ENCODE measurements at regions not wholly inside any gene's neighbourhood (a gene's known extent, or its start where the extent isn't known, plus 50 kb on each side); places are given as distances from the start of the nearest gene placed in this dataset.

- TF ChIP-seq, protein P1, sequence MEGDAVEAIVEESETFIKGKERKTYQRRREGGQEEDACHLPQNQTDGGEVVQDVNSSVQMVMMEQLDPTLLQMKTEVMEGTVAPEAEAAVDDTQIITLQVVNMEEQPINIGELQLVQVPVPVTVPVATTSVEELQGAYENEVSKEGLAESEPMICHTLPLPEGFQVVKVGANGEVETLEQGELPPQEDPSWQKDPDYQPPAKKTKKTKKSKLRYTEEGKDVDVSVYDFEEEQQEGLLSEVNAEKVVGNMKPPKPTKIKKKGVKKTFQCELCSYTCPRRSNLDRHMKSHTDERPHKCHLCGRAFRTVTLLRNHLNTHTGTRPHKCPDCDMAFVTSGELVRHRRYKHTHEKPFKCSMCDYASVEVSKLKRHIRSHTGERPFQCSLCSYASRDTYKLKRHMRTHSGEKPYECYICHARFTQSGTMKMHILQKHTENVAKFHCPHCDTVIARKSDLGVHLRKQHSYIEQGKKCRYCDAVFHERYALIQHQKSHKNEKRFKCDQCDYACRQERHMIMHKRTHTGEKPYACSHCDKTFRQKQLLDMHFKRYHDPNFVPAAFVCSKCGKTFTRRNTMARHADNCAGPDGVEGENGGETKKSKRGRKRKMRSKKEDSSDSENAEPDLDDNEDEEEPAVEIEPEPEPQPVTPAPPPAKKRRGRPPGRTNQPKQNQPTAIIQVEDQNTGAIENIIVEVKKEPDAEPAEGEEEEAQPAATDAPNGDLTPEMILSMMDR (IDR thresholded peaks at IDR 0.05) = no peak
- H3K9me3 ChIP-seq (ENCODE audit: control insufficient read depth in 1 of 2, insufficient read depth in 1 of 2, low read length in 2 of 2) = no peaks in the 10 kb centered on the region
- Mint-ChIP-seq H3K4me1 (ENCODE audit: low read depth) (no peaks in the 10 kb centered on the region), H3K27ac (no peak overlapping the region), H3K9me3 (no peaks in the 10 kb centered on the region), H3K36me3 (ENCODE audit: low read depth) (no peaks in the 10 kb centered on the region), H3K27me3 (peaks cover 16% of the 10 kb centered on the region), H3K4me3 (no peak overlapping the region)
- DNase-seq (no peak), ATAC-seq (ENCODE audit: poor library complexity) (no peak)
- H3K27ac ChIP-seq (ENCODE audit: low read depth in 1 of 2, low read length in 2 of 2) = no peak overlapping the region
- ChIA-PET POLR2A (no interaction called here), CTCF (no interaction called here)
- H3K36me3 ChIP-seq (ENCODE audit: insufficient read depth, low read length) = no peaks in the 10 kb centered on the region
- intact Hi-C loops (cut with DNase I, micrococcal nuclease) = no loop called here
- H3K27me3 ChIP-seq (ENCODE audit: control insufficient read depth in 1 of 2, insufficient read depth in 2 of 2, low read length in 2 of 2) = peaks cover 0 to 7% of the 10 kb centered on the region in 2 experiments
- H3K4me3 ChIP-seq (ENCODE audit: low read length) = no peak overlapping the region
- no peaks in the 10 kb centered on the region for H3K4me1 ChIP-seq (ENCODE audit: insufficient read depth, low read length)
These were observed 242.5 kb downstream of the IGSF11 start for GRCh38 chr3:118792191-118792590.

DNA sequence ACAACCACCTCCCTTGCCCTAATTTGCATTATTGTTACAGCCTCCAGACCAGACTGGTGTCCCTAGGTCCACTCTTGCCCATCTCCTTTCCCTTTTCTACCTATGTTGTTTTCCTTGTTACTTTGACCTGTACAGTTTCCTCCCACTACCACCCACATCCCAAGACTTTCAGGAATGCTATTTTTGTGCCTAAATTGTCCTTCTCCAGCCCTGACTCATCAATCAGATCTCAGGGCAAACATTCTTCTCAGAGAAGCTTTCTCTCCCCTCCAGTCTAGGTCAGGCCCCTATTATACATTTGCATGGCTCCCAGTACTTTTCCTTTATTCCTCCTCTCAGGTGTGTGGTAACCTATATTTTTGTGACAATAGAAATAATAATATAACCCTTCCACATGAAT lies 241.5 kb downstream of the IGSF11 start:
- CTCF ChIA-PET = no interaction called here
- ATAC-seq (ENCODE audit: poor library complexity) = no peak
- no peaks in the 10 kb centered on the region for H3K9me3 ChIP-seq (ENCODE audit: control insufficient read depth in 1 of 2, insufficient read depth in 1 of 2, low read length in 2 of 2)
- no peak overlapping the region for H3K4me3 ChIP-seq (ENCODE audit: low read length)
- TF ChIP-seq, protein P1 (IDR thresholded peaks at IDR 0.05) = no peak
- Mint-ChIP-seq H3K36me3 (ENCODE audit: low read depth) (no peaks in the 10 kb centered on the region), H3K9me3 (no peaks in the 10 kb centered on the region), H3K27me3 (peaks cover 16% of the 10 kb centered on the region), H3K4me3 (no peak overlapping the region), H3K4me1 (ENCODE audit: low read depth) (no peaks in the 10 kb centered on the region), H3K27ac (no peak overlapping the region)
- intact Hi-C loops (cut with DNase I, micrococcal nuclease) = no loop called here
- H3K36me3 ChIP-seq (ENCODE audit: insufficient read depth, low read length) = no peaks in the 10 kb centered on the region
- no peaks in the 10 kb centered on the region for H3K4me1 ChIP-seq (ENCODE audit: insufficient read depth, low read length)
- no peak for DNase-seq
- H3K27ac ChIP-seq (ENCODE audit: low read depth in 1 of 2, low read length in 2 of 2) = no peak overlapping the region
- POLR2A ChIA-PET = no interaction called here
- peaks cover 0 to 7% of the 10 kb centered on the region in 2 experiments for H3K27me3 ChIP-seq (ENCODE audit: control insufficient read depth in 1 of 2, insufficient read depth in 2 of 2, low read length in 2 of 2)

DNA sequence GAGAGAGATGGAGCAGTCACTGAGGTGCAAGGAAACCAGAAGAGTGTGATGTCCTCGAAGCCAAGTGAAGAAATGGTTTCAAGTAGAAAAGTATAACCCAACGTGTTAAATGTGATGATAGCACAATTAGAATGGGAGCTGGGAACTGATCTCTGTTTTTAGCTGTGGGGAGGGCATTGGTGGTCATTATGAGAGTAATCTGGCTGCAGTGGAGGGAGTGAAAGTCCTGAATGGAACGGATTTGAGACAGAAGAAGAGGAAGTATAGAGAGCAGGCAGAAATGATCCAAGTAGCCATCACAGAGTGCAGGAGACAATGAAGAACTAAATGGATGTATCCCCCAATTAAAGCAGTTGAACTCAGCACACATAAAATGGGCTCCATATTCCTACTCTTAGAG lies 235.3 kb downstream of the IGSF11 start:
- H3K36me3 ChIP-seq (ENCODE audit: insufficient read depth, low read length) = no peaks in the 10 kb centered on the region
- intact Hi-C loops (cut with DNase I, micrococcal nuclease) = no loop called here
- CTCF ChIA-PET = no interaction called here
- H3K9me3 ChIP-seq (ENCODE audit: control insufficient read depth in 1 of 2, insufficient read depth in 1 of 2, low read length in 2 of 2) = no peaks in the 10 kb centered on the region
- no peak overlapping the region for H3K27ac Mint-ChIP-seq
- H3K27ac ChIP-seq (ENCODE audit: low read depth in 1 of 2, low read length in 2 of 2) = no peak overlapping the region
- H3K27me3 Mint-ChIP-seq = no peaks in the 10 kb centered on the region
- no peaks in the 10 kb centered on the region for H3K36me3 Mint-ChIP-seq (ENCODE audit: low read depth)
- TF ChIP-seq, protein P1 (IDR thresholded peaks at IDR 0.05) = no peak
- H3K27me3 ChIP-seq (ENCODE audit: control insufficient read depth in 1 of 2, insufficient read depth in 2 of 2, low read length in 2 of 2) = peaks cover 0 to 3% of the 10 kb centered on the region in 2 experiments
- ATAC-seq (ENCODE audit: poor library complexity) (no peak), DNase-seq (no peak)
- POLR2A ChIA-PET = no interaction called here
- no peaks in the 10 kb centered on the region for H3K9me3 Mint-ChIP-seq
- H3K4me1 ChIP-seq (ENCODE audit: insufficient read depth, low read length) = no peaks in the 10 kb centered on the region
- no peaks in the 10 kb centered on the region for H3K4me1 Mint-ChIP-seq (ENCODE audit: low read depth)
- H3K4me3 Mint-ChIP-seq = no peak overlapping the region
- H3K4me3 ChIP-seq (ENCODE audit: low read length) = no peak overlapping the region

All from CD4-positive, alpha-beta T cell (primary cell).